NCI-H524 (cell line): ENCODE measurements at regions not wholly inside any gene's neighbourhood (a gene's known extent, or its start where the extent isn't known, plus 50 kb on each side); places are given as distances from the start of the nearest gene placed in this dataset.
A peak's percentile ranks its signal among the peaks of the same experiment; 100 is the strongest.
"Not testable (repeated sequence)": the region's sequence is repeated elsewhere in the genome, so short reads cannot be mapped to it uniquely, and the experiment has no call there.

Source experiments
- DNase-seq, 2 experiments: peaks; one replicate each; lab custom pipeline; 2025; lab: John Stamatoyannopoulos, UW

DNA sequence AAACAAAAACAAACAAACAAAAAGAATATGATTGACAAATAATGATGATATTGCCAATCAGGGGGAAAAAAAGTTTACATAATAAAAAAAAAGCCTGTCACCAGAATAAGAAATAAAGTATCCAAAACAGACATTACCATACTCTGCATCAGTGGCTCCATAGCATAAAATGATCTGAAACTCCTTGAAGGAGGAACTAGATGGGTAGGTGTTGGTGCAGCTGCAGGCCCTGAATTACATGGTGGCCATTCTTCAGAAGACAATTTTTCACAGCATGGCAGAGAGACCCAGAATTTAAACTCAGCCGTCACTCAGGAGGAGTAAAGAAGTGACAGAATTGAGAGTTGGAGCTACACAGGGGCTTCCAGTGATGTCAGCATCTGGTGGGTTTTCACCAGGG lies 60.2 kb downstream of the GLUL start:
- DNase-seq, result no peak

DNA sequence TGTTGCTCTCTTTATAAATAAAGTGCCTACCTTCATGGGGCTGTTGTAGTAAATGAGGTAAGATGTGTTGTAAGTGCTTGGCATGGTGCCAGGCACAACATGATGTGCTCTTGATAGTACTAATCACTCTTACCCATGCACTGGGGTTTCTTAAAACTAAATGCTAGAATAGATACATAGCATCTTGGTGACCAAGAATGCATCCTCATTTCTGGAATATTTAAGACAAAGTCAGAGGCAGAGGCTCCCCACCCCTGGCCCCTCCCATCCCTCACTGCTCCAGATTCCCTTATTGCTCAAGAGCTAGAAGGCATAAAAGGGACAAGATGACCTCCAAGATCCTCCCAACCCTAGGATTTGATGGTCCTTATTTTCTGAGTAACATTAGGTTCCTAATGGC lies 61.3 kb downstream of the GLUL start:
- peak in 1 of 2 experiments; percentile 27 for DNase-seq

DNA sequence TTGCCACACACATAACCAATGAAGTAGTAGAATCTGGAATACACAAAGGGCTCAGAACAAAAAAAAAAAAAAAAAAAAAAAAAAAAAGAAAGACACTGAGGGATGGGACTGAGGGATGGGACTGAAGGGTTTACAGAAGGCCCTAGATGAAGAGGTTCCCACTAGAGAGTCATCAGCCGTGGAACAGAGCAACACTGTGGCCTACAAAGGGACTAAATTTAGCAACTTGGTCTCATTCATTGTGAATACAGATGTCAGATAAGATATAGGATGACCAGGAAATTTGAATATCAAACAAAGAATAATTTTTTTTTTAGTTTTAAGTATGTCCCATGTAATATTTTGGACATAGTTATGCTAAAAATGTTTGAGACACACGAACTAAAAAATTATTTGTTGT lies 62.1 kb downstream of the GLUL start:
- no peak for DNase-seq

DNA sequence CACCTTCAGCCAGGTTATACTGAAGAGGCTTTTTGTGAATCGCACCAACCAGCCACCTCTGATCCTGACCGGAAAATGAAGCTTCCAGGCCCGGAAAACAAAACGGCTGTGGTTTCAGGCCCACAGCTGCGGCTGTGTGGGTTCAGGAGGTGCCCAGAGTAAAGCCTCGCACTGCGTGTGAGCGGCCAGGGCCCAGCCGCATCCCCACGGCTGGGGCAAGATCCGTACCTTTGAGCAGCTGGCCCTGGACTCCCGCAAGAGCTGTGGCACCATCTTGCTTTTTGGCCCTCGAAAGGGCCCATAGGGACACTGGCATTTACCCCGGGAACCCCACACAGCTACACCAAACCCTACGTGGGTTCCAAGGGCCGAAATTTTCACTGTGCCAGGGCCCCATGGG lies 63.0 kb downstream of the GLUL start:
- DNase-seq, result no peak

DNA sequence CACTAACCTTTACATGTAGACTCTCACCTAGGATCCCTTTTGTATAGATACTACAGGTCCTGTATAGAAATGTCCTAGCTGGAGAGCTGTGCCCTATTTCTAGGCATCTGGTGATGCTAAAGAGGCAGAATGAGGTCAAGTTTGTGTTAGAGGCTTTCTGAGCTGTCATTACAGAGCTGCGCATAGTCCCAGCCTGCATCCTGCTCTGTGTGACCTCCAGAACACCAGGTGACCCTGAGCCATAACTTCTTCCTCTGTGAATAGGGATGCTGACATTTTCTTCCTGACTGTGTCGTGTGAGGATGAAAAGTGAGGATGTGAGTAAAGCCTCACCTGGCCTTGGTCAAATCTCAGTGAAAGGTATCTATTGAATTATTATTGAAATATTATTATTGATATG lies 66.3 kb downstream of the GLUL start:
- no peak for DNase-seq

DNA sequence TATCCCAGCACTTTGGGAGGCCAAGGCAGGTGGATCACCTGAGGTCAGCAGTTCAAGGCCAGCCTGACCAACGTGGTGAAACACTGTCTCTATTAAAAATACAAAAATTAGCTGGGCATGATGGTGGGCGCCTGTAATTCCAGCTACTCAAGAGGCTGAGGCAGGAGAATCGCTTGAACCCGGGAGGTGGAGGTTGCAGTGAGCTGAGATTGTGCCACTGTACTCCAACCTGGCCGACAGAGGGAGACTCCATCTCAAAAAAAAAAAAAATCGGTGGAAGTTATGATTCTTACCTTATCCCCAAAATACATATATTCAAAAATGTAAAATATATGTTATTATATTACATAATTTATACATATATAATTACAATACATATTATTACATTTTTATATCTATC lies 70.1 kb downstream of the GLUL start:
- not testable (repeated sequence) for DNase-seq

DNA sequence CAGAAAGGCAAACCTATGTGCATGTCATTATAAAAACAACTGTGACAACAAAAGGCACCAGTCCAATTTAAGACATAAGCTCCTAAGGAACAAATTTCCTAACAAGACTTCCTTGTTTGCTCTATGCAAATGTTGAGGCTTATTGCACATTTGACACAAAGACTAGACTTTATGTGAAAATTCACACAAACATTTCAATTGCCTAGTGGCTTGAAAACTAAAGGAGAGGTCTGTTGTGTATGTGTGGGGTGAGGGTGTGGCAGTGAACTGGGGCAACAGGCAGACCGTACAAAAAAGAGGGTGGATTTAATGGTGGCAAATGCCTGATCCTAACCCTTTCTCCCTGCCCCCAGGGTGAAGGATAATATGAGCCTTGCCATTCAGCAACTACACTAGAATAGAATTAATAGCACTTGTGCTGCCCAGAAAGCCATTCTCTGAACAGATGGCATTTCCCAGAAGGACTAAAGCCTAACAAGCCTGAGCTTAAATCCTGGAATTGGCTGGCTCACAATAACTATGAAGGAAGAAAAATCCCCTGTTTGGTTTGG lies 73.9 kb downstream of the GLUL start:
- DNase-seq, result peak; percentile 92 to 97

DNA sequence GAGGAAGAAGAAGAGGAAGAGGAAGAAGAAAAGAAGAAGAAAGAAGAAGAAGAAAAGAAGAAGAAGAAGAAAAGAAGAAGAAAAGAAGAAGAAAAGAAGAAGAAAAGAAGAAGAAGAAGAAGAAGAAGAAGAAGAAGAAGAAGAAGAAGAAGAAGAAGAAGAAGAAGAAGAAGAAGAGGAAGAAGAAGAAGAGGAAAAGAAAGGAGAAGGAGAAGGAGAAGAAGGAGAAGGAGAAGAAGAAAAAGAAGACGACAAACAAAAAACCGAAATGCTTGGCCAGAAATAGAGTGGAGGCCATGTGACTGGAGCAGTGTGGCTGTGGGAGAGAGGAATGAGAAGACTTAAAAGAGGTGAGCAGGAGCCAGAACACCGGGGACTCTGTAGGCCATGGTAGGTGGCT lies 75.1 kb downstream of the GLUL start:
- DNase-seq, result not testable (repeated sequence)

DNA sequence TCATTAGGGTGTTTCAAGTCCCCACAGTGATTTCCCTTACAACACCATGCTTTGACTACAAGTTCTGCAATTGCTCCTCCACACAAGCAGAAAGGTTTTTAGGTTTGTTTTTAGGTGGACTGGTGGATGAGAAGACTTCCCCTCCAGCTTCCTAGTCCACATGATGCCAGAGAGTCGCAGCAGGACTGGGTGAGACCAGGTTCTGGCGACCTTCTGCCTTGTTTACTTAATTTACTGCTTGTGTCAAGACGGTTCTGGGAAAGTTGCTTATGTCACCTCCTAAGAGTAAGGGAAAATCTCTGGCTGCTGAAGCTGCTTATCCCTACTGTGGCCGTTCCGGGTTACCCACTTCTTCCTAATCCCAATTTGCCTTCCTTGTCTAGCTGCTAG lies 76.4 kb downstream of the GLUL start:
- peak; percentile 55 to 63 for DNase-seq

DNA sequence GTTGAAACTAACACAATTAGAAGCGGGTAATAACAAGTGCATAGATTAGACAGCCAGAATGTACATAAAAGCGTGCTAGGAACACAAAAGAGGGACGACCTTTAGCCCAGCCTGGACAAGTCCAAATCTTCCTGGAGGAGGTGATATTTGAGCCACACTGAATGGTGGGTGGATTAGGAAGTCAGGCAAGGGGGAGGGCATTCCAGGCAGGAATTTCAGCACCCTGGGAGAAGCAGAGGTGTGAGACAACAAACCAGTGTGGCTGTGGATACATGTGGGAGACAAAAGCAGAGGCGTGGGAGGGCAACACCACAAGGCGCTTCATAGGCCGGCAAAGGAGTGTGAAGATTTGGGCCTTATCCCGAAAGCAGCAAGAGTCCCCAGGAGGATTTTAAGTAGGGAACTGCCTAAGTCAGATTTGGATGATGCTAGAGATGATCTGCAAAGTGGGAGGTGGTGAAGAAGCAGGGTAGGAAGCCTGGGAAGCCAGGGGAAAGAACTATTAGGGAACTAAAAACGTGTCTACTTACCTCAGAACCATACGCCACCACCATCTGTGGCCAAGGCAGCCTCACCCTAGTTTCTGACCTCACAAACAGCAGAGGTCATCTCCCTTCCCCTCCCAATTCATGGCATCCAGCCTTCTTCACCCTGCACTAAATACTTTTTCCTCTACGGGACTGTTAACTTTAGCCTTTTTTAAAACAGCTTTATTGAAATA lies 81.8 kb downstream of the GLUL start:
- DNase-seq, result no peak

DNA sequence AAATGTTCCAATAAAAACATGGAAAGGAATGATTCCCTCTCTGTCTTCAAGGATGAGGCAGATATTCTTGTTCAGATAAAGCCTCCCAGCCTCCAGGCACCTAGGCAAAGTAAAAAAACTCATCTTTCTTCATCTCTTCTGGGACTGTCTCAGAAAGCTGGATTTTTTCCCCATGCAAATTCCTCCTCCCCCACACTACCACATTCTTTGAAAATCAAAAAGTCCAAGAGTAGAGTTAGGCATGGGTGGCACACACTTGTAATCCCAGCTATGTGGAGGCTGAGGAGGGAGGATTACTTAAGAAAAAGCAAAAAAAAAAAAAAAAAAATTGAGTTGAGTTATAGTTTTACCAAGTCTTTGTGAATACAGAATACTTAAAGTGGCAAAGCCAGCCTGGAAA lies 82.8 kb downstream of the GLUL start:
- DNase-seq, result no peak

DNA sequence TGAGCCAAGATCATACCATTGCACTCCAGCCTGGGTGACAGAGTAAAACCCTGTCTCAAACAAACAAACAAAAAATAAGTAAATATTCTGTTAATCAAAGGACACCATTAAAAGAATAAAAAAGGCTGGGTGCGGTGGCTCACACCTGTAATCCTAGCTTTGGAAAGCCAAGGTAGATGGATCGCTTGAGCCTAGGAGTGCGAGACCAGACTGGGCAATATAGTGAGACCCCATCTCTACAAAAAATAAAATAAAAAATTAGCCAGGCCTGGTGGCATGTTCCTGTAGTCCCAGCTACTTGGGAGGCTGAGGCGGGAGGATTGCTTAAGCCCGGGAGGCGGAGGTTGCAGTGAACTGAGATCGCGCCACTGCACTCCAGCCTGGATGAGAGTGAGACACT lies 84.1 kb downstream of the GLUL start:
- DNase-seq, result not testable (repeated sequence)

DNA sequence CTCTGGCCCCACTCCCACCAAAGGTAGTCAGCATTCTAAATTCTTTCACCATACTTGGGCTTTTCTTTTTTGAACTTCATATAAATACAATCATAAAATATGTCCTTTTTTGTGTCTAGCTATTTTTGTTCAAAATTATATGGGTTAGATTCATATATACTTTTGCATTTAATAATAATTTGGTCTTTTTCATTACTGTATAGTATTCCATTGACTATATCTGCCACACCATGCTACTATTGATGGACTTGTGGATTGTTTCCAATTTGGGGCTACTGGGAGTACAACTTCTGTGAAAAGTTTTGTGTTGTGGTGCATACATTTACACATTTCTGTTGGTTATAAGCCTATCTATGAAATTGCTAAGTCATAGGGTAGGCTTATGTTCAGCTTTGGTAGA lies 85.7 kb downstream of the GLUL start:
- no peak for DNase-seq

DNA sequence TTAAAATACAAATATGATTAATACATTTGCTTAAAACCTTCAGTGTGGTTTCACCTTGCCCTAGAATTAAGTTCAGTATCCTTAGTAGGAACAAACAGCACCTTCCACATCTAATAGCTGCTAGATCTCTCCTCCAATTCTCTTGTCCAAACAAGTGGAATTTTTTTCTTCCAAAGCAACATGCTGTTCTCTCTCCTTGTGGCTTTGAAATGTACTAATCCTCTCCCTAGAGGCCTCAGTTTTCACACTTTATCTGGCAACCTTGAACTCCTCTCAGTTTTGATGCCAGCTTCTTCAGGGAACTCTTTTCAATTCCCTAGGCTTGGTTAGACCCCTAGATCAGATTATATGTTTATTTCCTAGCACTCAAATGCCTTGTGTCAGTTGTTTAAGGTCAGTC lies 87.0 kb downstream of the GLUL start:
- peak in 1 of 2 experiments; percentile 62 for DNase-seq

DNA sequence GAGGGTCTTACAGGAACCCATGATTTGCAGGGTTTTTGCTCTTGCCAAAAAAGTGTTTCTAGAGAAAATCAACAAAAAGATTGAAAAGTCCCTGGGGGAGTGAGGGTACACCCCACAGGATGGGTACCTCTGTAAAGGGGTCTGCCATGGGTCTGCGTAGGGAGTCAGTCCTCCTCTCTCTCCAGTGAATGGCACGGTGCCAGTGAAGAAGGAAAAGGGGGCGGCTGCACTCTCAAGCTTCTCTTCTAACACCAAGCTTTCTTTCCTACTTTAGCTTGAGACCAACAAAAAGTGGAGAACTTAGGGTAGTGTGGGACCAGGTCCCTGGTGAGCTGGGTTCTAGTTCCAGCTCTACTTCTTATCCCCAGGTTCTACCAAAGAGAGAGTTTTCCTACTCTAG lies 87.4 kb downstream of the GLUL start:
- no peak for DNase-seq

DNA sequence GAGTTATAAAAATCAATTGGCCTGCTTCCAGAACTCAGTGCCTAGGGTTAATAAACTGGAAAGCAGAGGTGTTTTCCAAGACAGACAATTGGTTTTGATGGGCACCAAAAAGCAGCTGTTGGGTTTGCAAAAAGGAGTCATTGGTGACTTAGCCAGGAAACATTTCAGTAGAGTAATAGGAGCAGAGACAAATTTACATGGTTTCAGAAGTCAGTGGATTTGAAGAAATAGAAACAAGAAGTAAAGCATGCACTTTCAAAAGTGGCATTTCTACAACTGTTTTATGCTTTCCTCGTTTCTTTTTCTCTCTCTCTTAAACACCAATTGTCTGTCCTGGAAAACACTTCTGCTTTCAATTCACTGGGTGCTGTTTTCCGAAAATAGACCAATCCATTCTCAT lies 87.8 kb downstream of the GLUL start:
- DNase-seq, result no peak

DNA sequence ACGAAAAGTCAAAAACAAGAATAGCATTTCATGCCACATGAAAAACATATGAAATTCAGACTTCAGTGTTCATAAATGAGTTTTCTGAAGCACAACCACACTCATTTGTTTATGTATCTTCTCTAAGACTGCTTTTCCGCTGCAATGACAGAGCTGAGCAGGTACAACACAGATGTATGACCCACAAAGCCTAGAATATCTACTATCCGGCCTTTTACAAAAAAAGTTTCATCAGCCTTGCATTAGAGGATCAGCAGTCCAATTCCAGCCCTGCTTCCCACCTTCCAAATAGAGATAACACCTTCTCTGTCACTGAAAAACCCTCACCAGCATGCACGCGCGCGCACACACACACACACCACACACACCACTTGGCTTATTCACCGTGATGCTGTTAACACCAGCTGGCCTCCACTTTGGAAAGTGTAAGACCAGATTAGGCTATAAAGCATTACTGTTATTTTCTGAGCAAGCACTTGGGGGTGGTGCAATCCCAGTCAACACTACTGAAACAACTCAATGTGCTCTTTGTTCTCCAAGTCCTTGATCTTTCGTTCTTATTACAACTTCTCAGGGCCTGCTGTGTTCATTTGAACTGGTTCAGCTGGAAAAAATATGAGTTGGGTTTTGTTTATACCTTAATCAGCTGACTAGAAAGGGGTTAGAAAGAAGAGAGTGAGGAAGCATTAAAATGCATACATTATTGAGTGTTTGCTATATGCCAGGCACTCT lies 90.0 kb downstream of the GLUL start:
- DNase-seq, result peak; percentile 24 to 83

DNA sequence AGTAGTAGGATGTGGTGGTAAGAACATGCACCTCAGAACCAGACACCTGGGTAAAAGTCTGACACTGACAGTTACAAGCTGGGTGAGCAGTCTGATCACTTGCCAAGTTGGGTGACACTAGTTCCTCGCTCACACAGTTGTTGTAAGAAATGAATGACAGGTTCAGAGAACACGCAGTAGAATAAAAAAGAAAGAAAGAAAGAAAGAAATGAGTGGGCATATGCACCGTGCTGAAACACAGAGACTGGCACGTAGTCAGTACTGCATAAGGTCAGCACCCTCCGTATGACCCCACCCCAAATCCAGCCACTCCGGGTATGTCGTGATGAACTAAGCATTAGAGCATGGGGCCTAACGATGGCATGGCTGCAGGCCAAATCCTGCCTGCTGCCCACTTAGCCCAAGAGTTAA lies 90.6 kb downstream of the GLUL start:
- no peak for DNase-seq

DNA sequence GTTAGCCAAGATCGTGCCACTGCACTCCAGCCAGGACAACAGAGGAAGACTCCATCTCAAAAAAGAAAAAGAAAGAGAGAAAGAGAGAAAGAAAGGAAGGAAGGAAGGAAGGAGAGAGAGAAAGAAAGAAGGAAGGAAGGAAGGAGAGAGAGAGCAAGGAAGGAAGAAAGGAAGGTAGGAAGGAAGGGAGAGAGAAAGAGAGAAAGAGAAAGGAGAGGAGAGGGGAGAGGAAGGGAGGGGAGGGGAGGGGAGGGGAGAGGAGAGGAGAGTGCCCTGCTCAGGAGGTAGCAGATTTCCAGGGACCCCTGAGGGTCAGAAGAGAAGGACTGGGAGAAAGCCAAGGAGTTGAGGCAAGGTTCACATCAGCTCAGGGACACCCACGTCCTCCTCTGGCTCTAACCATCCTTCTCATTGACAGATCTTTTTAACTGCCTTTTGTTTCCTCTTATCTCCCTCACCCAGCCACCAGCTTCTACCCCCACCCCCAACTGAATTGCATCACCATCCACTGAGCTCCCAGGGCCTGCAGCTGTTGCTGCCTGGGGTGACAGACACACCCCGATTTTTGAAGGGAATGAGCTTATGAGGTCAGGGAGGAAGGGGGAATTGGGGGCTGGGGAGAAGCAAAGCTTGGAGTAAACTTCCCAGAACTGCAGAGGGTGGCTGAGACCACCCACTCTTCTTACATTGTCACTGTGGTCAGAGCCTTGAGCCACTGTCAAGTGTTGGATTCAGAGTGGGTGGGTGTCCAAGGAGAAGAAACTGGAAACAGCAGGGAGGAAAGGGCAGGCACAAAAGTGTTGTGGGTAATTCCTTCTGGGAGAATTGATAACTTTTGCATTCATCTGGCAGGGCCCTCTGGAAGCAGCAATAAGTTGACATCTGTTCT lies 91.6 kb downstream of the GLUL start:
- DNase-seq, result peak in 1 of 2 experiments; percentile 17

DNA sequence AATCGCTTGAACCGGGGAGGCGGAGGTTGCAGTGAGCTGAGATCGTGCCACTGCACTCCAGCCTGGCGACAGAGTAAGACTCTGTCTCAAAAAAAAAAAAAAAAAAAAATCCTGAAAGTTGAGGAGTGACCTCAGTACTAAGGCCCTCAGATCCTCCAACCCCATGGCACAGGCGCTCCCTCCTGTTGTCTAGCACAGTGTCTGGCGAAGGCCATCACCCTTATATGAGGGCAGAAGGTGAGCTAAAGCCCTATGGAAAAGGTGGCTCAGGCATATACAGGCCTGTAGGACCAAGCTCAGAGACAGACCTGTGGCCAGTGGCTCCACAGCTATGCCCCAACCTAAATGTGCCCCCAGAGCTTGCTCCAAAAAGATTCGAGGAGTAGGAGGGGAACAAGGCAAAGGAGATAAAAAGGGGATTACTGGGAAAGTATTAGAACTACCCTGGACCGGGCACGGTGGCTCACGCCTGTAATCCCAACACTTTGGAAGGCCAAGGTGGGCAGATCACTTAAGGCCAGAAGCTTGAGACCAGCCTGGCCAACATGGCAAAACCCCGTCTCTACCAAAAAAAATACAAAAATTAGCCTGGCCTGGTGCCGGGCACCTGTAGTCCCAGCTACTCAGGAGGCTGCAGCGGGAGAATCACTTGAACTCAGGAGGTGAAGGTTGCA lies 92.4 kb downstream of the GLUL start:
- DNase-seq, result not testable (repeated sequence)

DNA sequence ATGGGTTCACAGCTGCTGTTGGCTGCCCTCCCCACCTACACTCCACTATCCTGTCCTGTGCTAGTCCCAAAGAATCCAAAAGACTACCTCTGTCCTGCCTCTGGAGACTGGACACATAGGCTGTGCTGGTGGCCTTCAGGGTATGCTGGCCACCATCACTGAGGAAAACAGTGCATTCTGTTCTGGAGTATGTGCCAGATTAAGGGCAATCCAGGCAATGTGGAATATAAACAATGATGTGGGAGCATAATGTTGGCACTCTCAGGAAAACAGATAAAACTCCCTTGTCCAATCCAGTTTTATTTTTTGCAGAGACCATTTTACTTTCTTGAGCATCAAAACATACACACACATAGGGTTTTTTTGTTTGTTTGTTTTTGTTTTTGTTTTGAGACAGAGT lies 94.3 kb downstream of the GLUL start:
- no peak for DNase-seq

DNA sequence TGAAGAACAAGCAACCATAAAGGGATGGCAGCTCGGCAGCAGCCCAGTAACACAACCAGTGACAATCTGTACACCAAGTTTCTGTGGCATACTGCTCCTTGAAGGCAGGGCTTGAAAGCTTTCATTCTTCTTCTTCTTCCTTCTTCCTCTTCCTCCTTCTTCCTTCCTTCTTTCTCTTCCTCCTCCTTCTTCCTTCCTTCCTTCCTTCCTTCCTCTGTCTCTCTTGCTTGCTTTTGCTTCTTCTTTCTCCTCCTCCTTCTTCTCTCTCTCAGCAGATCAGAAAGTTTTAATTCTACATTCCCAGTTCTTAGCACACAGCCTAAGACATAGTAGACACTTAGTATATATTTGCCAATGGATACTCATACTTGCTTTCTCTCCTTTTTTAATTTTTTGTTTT lies 95.9 kb downstream of the GLUL start:
- DNase-seq, result no peak
